K562 (cell line): ENCODE measurements at regions not wholly inside any gene's neighbourhood (a gene's known extent, or its start where the extent isn't known, plus 50 kb on each side); places are given as distances from the start of the nearest gene placed in this dataset.

Source experiments
- ATAC-seq: fragments of 200-7000 bp; cut with Tn5 transposase; 3 replicates; pipeline ENCODE4 v1.9.1; 2020; ENCODE audit warnings: moderate library complexity
- BruUV-seq: library from RNA; stranded (reverse); fragments of 400-500 nt; replicated peaks from 2 replicates; lab custom pipeline; 2021; lab: Mats Ljungman, UMichigan
- CTCF ChIA-PET: fragments of 300-600 bp; formaldehyde crosslinking; extraction: SDS; loops from one replicate; lab custom pipeline; 2021; ENCODE audit warnings: low intra/inter-chr PET ratio; lab: Yijun Ruan, JAX
- POLR2A ChIA-PET: fragments of 300-600, 350-650 bp; sonication (Branson Sonifier 250); formaldehyde crosslinking; extraction: SDS; loops from one replicate; lab custom pipeline; 2021; ENCODE audit warnings: antibody characterized with exemption, inconsistent platforms; lab: Yijun Ruan, JAX
- DNase-seq, 4 experiments: peaks; one replicate each; pipeline versions ENCODE4 v3.0.0 to v3.0.0-alpha.2; 2011 to 2018; ENCODE audit warnings: low spot score in 3 of 4, mixed read lengths in 3 of 4; ENCODE audit errors: extremely low read depth in 1 of 4
- FAIRE-seq: peaks from 2 replicates; lab custom pipeline; 2011; peaks lifted over from hg19 to GRCh38; lab: Jason Lieb, UNC
- H2AFZ ChIP-seq: 2 replicates; pipeline ENCODE4 v1.6.0; 2011; ENCODE audit warnings: low read depth, low read length, control low read depth, inconsistent platforms
- H3K27ac ChIP-seq: fragments of 200-600 bp; 3 replicates; pipeline ENCODE4 v1.8.0; 2011; ENCODE audit warnings: low read depth, mild to moderate bottlenecking, control low read depth, inconsistent platforms, low read length, moderate library complexity, mixed read lengths; ENCODE audit errors: extremely low read depth
- H3K27me3 ChIP-seq, 2 experiments: fragments of 300-600 bp in 1 of 2; 2 replicates in 1 of 2; 3 replicates in 1 of 2; pipeline versions ENCODE4 v1.6.0 to v1.8.0; 2011; ENCODE audit warnings: inconsistent platforms in 2 of 2, low read length in 2 of 2, mild to moderate bottlenecking in 1 of 2, mixed read lengths in 1 of 2, moderate library complexity in 1 of 2; ENCODE audit not compliant: control insufficient read depth in 2 of 2, insufficient read depth in 2 of 2
- H3K36me3 ChIP-seq: fragments of 300-600 bp; 3 replicates; pipeline ENCODE4 v1.8.0; 2011; ENCODE audit warnings: mild to moderate bottlenecking, low read length, inconsistent platforms; ENCODE audit not compliant: control insufficient read depth, insufficient read depth
- H3K4me1 ChIP-seq, 2 experiments: fragments of 200-600 bp in 1 of 2; replicated peaks in 1 of 2; 2 replicates in 1 of 2; 3 replicates in 1 of 2; pipeline versions ENCODE4 v1.5.1 to v1.8.0; 2011; ENCODE audit warnings: inconsistent platforms in 2 of 2, low read length in 2 of 2, mild to moderate bottlenecking in 1 of 2, mixed read lengths in 1 of 2, moderate library complexity in 1 of 2; ENCODE audit not compliant: control insufficient read depth in 2 of 2, insufficient read depth in 2 of 2
- H3K4me2 ChIP-seq: 2 replicates; pipeline ENCODE4 v1.6.1; 2011; ENCODE audit warnings: low read length, control low read depth, inconsistent platforms, mixed read lengths; ENCODE audit not compliant: insufficient read depth
- H3K4me3 ChIP-seq: fragments of 200-600 bp; sonication (generic), shearing (Covaris generic); 2 replicates; pipeline ENCODE4 v1.5.1; 2016; ENCODE audit warnings: control low read depth, inconsistent platforms
- H3K79me2 ChIP-seq: fragments of 200-600 bp; 3 replicates; pipeline ENCODE4 v1.8.0; 2011; ENCODE audit warnings: low read length, inconsistent platforms; ENCODE audit not compliant: control insufficient read depth, insufficient read depth
- H3K9ac ChIP-seq, 2 experiments: 2 replicates each; pipeline versions ENCODE4 v1.6.0 to v1.6.1; 2011; ENCODE audit warnings: low read depth in 2 of 2, low read length in 2 of 2, control low read depth in 1 of 2, inconsistent platforms in 1 of 2, mild to moderate bottlenecking in 1 of 2, mixed read lengths in 1 of 2; ENCODE audit not compliant: insufficient read depth in 1 of 2
- H3K9me1 ChIP-seq: one replicate; pipeline ENCODE4 v1.6.0; 2011; ENCODE audit warnings: inconsistent platforms, mild to moderate bottlenecking, low read length, moderate library complexity; ENCODE audit not compliant: control insufficient read depth, insufficient read depth
- H3K9me3 ChIP-seq: replicated peaks from 2 replicates; pipeline ENCODE4 v1.5.1; 2011; ENCODE audit warnings: low read depth, low read length, inconsistent platforms; ENCODE audit not compliant: control insufficient read depth, insufficient read depth
- H4K20me1 ChIP-seq: replicated peaks from 2 replicates; pipeline ENCODE4 v1.6.1; 2011; ENCODE audit warnings: low read length, inconsistent platforms, mixed read lengths; ENCODE audit not compliant: control insufficient read depth, insufficient read depth
- BHLHE40 ChIP-seq: IDR thresholded peaks from 2 replicates; pipeline ENCODE4 v1.6.1; 2011; ENCODE audit warnings: low read length, improper control_type of control experiment
- FOXP4 ChIP-seq: sonication (generic); formaldehyde crosslinking; IDR thresholded peaks from 2 replicates; pipeline ENCODE4 v1.8.0; 2022; ENCODE audit warnings: mild to moderate bottlenecking, missing genetic modification reagents, borderline replicate concordance
- KLF1 ChIP-seq: fragments of 450-650 bp; IDR thresholded peaks from 2 replicates; pipeline ENCODE4 v1.6.1; 2016; ENCODE audit warnings: missing genetic modification characterization, missing compliant biosample characterization
- WGBS: fragments of 100-300 bp; shearing (Covaris generic); methylation state at CpG from one replicate; pipeline ENCODE4 v1.1.6; 2016; ENCODE audit warnings: low coverage, mixed read lengths; ENCODE audit not compliant: insufficient coverage; ENCODE audit errors: missing lambda C conversion rate; 5-methylcytosine and 5-hydroxymethylcytosine counted together
- in situ Hi-C: fragments of 300-500 bp; cut with MboI; formaldehyde crosslinking; loops from 4 replicates; pipeline ENCODE4 v1.15.0; 2018; ENCODE audit warnings: inconsistent platforms, mixed read lengths
- intact Hi-C: fragments of 100-400 bp; cut with micrococcal nuclease; formaldehyde crosslinking; loops from 2 replicates; pipeline ENCODE4 v1.14.2; 2022
- TF ChIP-seq, protein P1 (sequence below): fragments of 450-650 bp; formaldehyde crosslinking; IDR thresholded peaks from 2 replicates; pipeline ENCODE4 v1.4.0; 2020; ENCODE audit warnings: mild to moderate bottlenecking, mixed read lengths
- TF ChIP-seq, protein P2 (sequence below): sonication (generic); formaldehyde crosslinking; IDR thresholded peaks from 2 replicates; pipeline ENCODE4 v1.8.1; 2023; ENCODE audit warnings: mild to moderate bottlenecking, missing genetic modification reagents
- TF ChIP-seq, protein P3 (sequence below), 2 experiments: IDR thresholded peaks; 2 replicates each; pipeline ENCODE4 v1.6.1; 2011; ENCODE audit warnings: borderline replicate concordance in 1 of 2, control low read depth in 1 of 2, low read depth in 1 of 2, low read length in 1 of 2, mild to moderate bottlenecking in 1 of 2, mixed read lengths in 1 of 2, moderate library complexity in 1 of 2; ENCODE audit not compliant: insufficient read depth in 1 of 2, insufficient read length in 1 of 2, poor library complexity in 1 of 2, severe bottlenecking in 1 of 2; ENCODE audit errors: extremely low read depth in 1 of 2

GRCh38 chr5:175281257-175281656 lies 162.7 kb downstream of the DRD1 start:
- no peaks in the 10 kb centered on the region for H4K20me1 ChIP-seq
- BruUV-seq = no TSS peak
- no peak overlapping the region for H3K9ac ChIP-seq
- H3K27ac ChIP-seq = no peak overlapping the region
- in situ Hi-C loops = no loop called here
- H3K4me3 ChIP-seq = no peak overlapping the region
- no peak for DNase-seq
- ATAC-seq = no peak
- H3K36me3 ChIP-seq = no peaks in the 10 kb centered on the region
- TF ChIP-seq, protein P1, sequence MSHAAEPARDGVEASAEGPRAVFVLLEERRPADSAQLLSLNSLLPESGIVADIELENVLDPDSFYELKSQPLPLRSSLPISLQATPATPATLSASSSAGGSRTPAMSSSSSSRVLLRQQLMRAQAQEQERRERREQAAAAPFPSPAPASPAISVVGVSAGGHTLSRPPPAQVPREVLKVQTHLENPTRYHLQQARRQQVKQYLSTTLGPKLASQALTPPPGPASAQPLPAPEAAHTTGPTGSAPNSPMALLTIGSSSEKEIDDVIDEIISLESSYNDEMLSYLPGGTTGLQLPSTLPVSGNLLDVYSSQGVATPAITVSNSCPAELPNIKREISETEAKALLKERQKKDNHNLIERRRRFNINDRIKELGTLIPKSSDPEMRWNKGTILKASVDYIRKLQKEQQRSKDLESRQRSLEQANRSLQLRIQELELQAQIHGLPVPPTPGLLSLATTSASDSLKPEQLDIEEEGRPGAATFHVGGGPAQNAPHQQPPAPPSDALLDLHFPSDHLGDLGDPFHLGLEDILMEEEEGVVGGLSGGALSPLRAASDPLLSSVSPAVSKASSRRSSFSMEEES (CRISPR knock-in tag) = peak; percentile 80
- TF ChIP-seq, protein P2, sequence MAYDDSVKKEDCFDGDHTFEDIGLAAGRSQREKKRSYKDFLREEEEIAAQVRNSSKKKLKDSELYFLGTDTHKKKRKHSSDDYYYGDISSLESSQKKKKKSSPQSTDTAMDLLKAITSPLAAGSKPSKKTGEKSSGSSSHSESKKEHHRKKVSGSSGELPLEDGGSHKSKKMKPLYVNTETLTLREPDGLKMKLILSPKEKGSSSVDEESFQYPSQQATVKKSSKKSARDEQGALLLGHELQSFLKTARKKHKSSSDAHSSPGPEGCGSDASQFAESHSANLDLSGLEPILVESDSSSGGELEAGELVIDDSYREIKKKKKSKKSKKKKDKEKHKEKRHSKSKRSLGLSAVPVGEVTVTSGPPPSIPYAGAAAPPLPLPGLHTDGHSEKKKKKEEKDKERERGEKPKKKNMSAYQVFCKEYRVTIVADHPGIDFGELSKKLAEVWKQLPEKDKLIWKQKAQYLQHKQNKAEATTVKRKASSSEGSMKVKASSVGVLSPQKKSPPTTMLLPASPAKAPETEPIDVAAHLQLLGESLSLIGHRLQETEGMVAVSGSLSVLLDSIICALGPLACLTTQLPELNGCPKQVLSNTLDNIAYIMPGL (CRISPR knock-in tag) = no peak
- TF ChIP-seq KLF1 (tag) = no peak
- TF ChIP-seq, protein P3, sequence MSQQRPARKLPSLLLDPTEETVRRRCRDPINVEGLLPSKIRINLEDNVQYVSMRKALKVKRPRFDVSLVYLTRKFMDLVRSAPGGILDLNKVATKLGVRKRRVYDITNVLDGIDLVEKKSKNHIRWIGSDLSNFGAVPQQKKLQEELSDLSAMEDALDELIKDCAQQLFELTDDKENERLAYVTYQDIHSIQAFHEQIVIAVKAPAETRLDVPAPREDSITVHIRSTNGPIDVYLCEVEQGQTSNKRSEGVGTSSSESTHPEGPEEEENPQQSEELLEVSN (IDR thresholded peaks at IDR 0.05; ENCODE audit: borderline replicate concordance in 1 of 2, extremely low read depth in 1 of 2, insufficient read depth in 1 of 2, insufficient read length in 1 of 2, low read depth in 1 of 2, low read length in 1 of 2, poor library complexity in 1 of 2, severe bottlenecking in 1 of 2) = no peak
- TF ChIP-seq BHLHE40 = no peak
- TF ChIP-seq FOXP4 = no peak
- TF ChIP-seq, all 486 proteins: peak for 1
- Histone ChIP-seq H3K4me1 (no peaks in the 10 kb centered on the region), H3K9me1 (no peaks in the 10 kb centered on the region), H3K79me2 (no peaks in the 10 kb centered on the region), H3K9me3 (no peaks in the 10 kb centered on the region), H3K27me3 (no peaks in the 10 kb centered on the region), H3K4me2 (no peak overlapping the region), H2AFZ (no peak overlapping the region)
- CTCF ChIA-PET = no interaction called here
- 0% methylated on average over 4 of the region's 4 CpGs for WGBS
- intact Hi-C loops = no loop called here
- POLR2A ChIA-PET = interaction anchor here (1.0 kb wide), 1 partner anchor 10 kb away, joined by 3 read pairs; no protein-coding TSS in a partner anchor
- no peak for FAIRE-seq
